Keratinocyte (primary cell): ENCODE measurements at regions not wholly inside any gene's neighbourhood (a gene's known extent, or its start where the extent isn't known, plus 50 kb on each side); places are given as distances from the start of the nearest gene placed in this dataset.

Experiments
- DNase-seq: peaks from one replicate; pipeline ENCODE4 v3.0.0-alpha.2; 2011; ENCODE audit warnings: low read depth, missing footprints, low spot score
- FAIRE-seq: peaks from 2 replicates; lab custom pipeline; 2011; peaks lifted over from hg19 to GRCh38; lab: Jason Lieb, UNC
- H2AFZ ChIP-seq: 2 replicates; pipeline ENCODE4 v1.6.0; 2012; ENCODE audit warnings: low read length, control low read depth, inconsistent platforms; ENCODE audit not compliant: control insufficient read depth
- H3K27ac ChIP-seq: 2 replicates; pipeline ENCODE4 v1.5.1; 2011; ENCODE audit warnings: low read length; ENCODE audit not compliant: control insufficient read depth, insufficient read depth
- H3K27me3 ChIP-seq: 3 replicates; pipeline ENCODE4 v1.6.0; 2011; ENCODE audit warnings: low read length; ENCODE audit not compliant: control insufficient read depth, insufficient read depth; ENCODE audit errors: extremely low read depth
- H3K36me3 ChIP-seq, 2 experiments: 2 replicates in 1 of 2; 3 replicates in 1 of 2; pipeline ENCODE4 v1.5.1; 2011; ENCODE audit warnings: low read length in 2 of 2, mild to moderate bottlenecking in 1 of 2; ENCODE audit not compliant: control insufficient read depth in 2 of 2, insufficient read depth in 2 of 2; ENCODE audit errors: extremely low read depth in 1 of 2
- H3K4me1 ChIP-seq: 3 replicates; pipeline ENCODE4 v1.5.1; 2011; ENCODE audit warnings: low read length; ENCODE audit not compliant: control insufficient read depth, insufficient read depth; ENCODE audit errors: extremely low read depth
- H3K4me2 ChIP-seq: 3 replicates; pipeline ENCODE4 v1.6.0; 2011; ENCODE audit warnings: low read depth, low read length; ENCODE audit not compliant: control insufficient read depth, insufficient read depth; ENCODE audit errors: extremely low read depth
- H3K4me3 ChIP-seq, 3 experiments: fragments of 200-600 bp in 1 of 3; sonication (generic) in 1 of 3; 2 replicates in 2 of 3; 3 replicates in 1 of 3; pipeline ENCODE4 v1.5.1; 2011 to 2016; ENCODE audit warnings: low read length in 3 of 3, mild to moderate bottlenecking in 3 of 3, control low read depth in 2 of 3, inconsistent platforms in 1 of 3, low read depth in 1 of 3, mixed read lengths in 1 of 3, mixed run types in 1 of 3, moderate library complexity in 1 of 3; ENCODE audit not compliant: control insufficient read depth in 2 of 3, insufficient read depth in 2 of 3; ENCODE audit errors: extremely low read depth in 1 of 3
- H3K79me2 ChIP-seq: 2 replicates; pipeline ENCODE4 v1.6.0; 2012; ENCODE audit warnings: low read length; ENCODE audit not compliant: control insufficient read depth, insufficient read depth
- H3K9ac ChIP-seq: 3 replicates; pipeline ENCODE4 v1.6.0; 2011; ENCODE audit warnings: low read length; ENCODE audit not compliant: control insufficient read depth, insufficient read depth; ENCODE audit errors: extremely low read depth
- H3K9me1 ChIP-seq: 3 replicates; pipeline ENCODE4 v1.6.0; 2011; ENCODE audit warnings: low read length; ENCODE audit not compliant: control insufficient read depth, insufficient read depth; ENCODE audit errors: extremely low read depth
- H3K9me3 ChIP-seq: 2 replicates; pipeline ENCODE4 v1.5.1; 2012; ENCODE audit warnings: low read depth, low read length; ENCODE audit not compliant: control insufficient read depth
- H4K20me1 ChIP-seq: 3 replicates; pipeline ENCODE4 v1.6.0; 2011; ENCODE audit warnings: low read length; ENCODE audit not compliant: control insufficient read depth, insufficient read depth; ENCODE audit errors: extremely low read depth
- CTCF ChIP-seq, 3 experiments: IDR thresholded peaks in 1 of 3; conservative IDR thresholded peaks in 1 of 3; optimal IDR thresholded peaks in 1 of 3; 2 replicates in 2 of 3; 3 replicates in 1 of 3; pipeline versions ENCODE3 to v1.5.1; 2011; ENCODE audit warnings: low read length in 3 of 3, mild to moderate bottlenecking in 3 of 3, moderate library complexity in 2 of 3, control low read depth in 1 of 3, inconsistent platforms in 1 of 3; ENCODE audit not compliant: insufficient read depth in 2 of 3; ENCODE audit errors: extremely low read depth in 1 of 3
- EZH2 ChIP-seq: IDR thresholded peaks from one replicate; pipeline ENCODE4 v1.6.1; 2012; ENCODE audit warnings: inconsistent platforms, mild to moderate bottlenecking, low read length, moderate library complexity
- dilution Hi-C: fragments of 300-500 bp; cut with MboI; formaldehyde crosslinking; loops from one replicate; pipeline ENCODE4 v1.7.0; 2020; ENCODE audit warnings: low sequenced_read_pairs; ENCODE audit not compliant: extremely low pct_ligation_motif_present

- DNase-seq, result no peak
These were observed 75.9 kb downstream of the NMUR2 start for GRCh38 chr5:152329207-152329606.

GRCh38 chr5:152315942-152316341 lies 89.1 kb downstream of the NMUR2 start:
- Histone ChIP-seq H3K4me2 (no peak overlapping the region), H3K9ac (no peak overlapping the region), H3K4me1 (no peaks in the 10 kb centered on the region), H3K9me3 (no peaks in the 10 kb centered on the region), H3K4me3 (no peak overlapping the region), H4K20me1 (no peaks in the 10 kb centered on the region), H3K36me3 (no peaks in the 10 kb centered on the region), H3K9me1 (no peaks in the 10 kb centered on the region), H2AFZ (no peak overlapping the region), H3K27ac (no peak overlapping the region), H3K79me2 (no peaks in the 10 kb centered on the region), H3K27me3 (no peaks in the 10 kb centered on the region)
- FAIRE-seq (no peak), DNase-seq (no peak)
- dilution Hi-C loops, result no loop called here
- TF ChIP-seq EZH2, result no peak
- no peak for TF ChIP-seq CTCF (optimal IDR thresholded peaks at IDR 0.05 in 1 of 3, IDR thresholded peaks at IDR 0.05 in 1 of 3, conservative IDR thresholded peaks at IDR 0.05 in 1 of 3; ENCODE audit: extremely low read depth in 1 of 3, insufficient read depth in 2 of 3, low read length in 3 of 3)

More at GRCh38 chr5:152329207-152329606, 75.9 kb downstream of the NMUR2 start:
- H3K9me1 ChIP-seq, result no peaks in the 10 kb centered on the region
- no peak overlapping the region for H2AFZ ChIP-seq
- no peak overlapping the region for H3K4me2 ChIP-seq
- H3K36me3 ChIP-seq, result no peaks in the 10 kb centered on the region
- H3K9me3 ChIP-seq, result no peaks in the 10 kb centered on the region
- no peaks in the 10 kb centered on the region for H4K20me1 ChIP-seq
- dilution Hi-C loops, result no loop called here
- H3K27ac ChIP-seq, result no peak overlapping the region
- TF ChIP-seq EZH2, result no peak
- TF ChIP-seq CTCF (optimal IDR thresholded peaks at IDR 0.05 in 1 of 3, IDR thresholded peaks at IDR 0.05 in 1 of 3, conservative IDR thresholded peaks at IDR 0.05 in 1 of 3; ENCODE audit: extremely low read depth in 1 of 3, insufficient read depth in 2 of 3, low read length in 3 of 3), result no peak
- no peak overlapping the region for H3K9ac ChIP-seq
- no peaks in the 10 kb centered on the region for H3K27me3 ChIP-seq
- FAIRE-seq, result no peak
- H3K79me2 ChIP-seq, result no peaks in the 10 kb centered on the region
- H3K4me3 ChIP-seq, result no peak overlapping the region
- H3K4me1 ChIP-seq, result no peaks in the 10 kb centered on the region
